CD4-positive, alpha-beta T cell (primary cell): ENCODE measurements at regions not wholly inside any gene's neighbourhood (a gene's known extent, or its start where the extent isn't known, plus 50 kb on each side); places are given as distances from the start of the nearest gene placed in this dataset.

Source experiments
- ATAC-seq: fragments of 200-7000 bp; cut with Tn5 transposase; one replicate; pipeline ENCODE4 v1.10.0; 2022; ENCODE audit warnings: mild to moderate bottlenecking; ENCODE audit not compliant: poor library complexity
- CTCF ChIA-PET: fragments of 350-600 bp; sonication (Branson Sonifier 250); formaldehyde crosslinking; loops from one replicate; lab custom pipeline; 2021; ENCODE audit warnings: antibody characterized with exemption, inconsistent platforms; lab: Charles Lee
- POLR2A ChIA-PET: fragments of 350-600 bp; sonication (Branson Sonifier 250); formaldehyde crosslinking; loops from one replicate; lab custom pipeline; 2021; ENCODE audit warnings: antibody characterized with exemption, inconsistent platforms; lab: Charles Lee
- DNase-seq, 14 experiments: peaks; one replicate each; pipeline ENCODE4 v3.0.0-alpha.2; 2013 to 2020; ENCODE audit warnings: mixed read lengths in 2 of 14
- H3K27ac ChIP-seq, 2 donors: one replicate each; pipeline versions ENCODE4 v1.5.1 to v1.7.0; 2013; ENCODE audit warnings: low read length in 2 of 2, low read depth in 1 of 2, mild to moderate bottlenecking in 1 of 2
- H3K27me3 ChIP-seq, 2 experiments: 1 replicate in 1 of 2; 2 replicates in 1 of 2; pipeline versions ENCODE4 v1.6.1 to v1.7.0; 2013; ENCODE audit warnings: low read length in 2 of 2, control low read depth in 1 of 2, mild to moderate bottlenecking in 1 of 2, moderate library complexity in 1 of 2; ENCODE audit not compliant: insufficient read depth in 2 of 2, control insufficient read depth in 1 of 2
- H3K36me3 ChIP-seq: one replicate; pipeline ENCODE4 v1.6.1; 2013; ENCODE audit warnings: low read length, control low read depth; ENCODE audit not compliant: insufficient read depth
- H3K4me1 ChIP-seq: one replicate; pipeline ENCODE4 v1.6.1; 2013; ENCODE audit warnings: low read length, control low read depth; ENCODE audit not compliant: insufficient read depth
- H3K4me3 ChIP-seq: one replicate; pipeline ENCODE4 v1.5.1; 2013; ENCODE audit warnings: mild to moderate bottlenecking, low read length, moderate library complexity
- H3K9me3 ChIP-seq, 2 experiments: 1 replicate in 1 of 2; 2 replicates in 1 of 2; pipeline versions ENCODE4 v1.6.1 to v1.7.0; 2013; ENCODE audit warnings: low read length in 2 of 2, mild to moderate bottlenecking in 2 of 2, control low read depth in 1 of 2, moderate library complexity in 1 of 2; ENCODE audit not compliant: control insufficient read depth in 1 of 2, insufficient read depth in 1 of 2
- H3K27ac Mint-ChIP-seq: one replicate; pipeline ENCODE4 v1.8.0; 2020; ENCODE audit warnings: mixed read lengths
- H3K27me3 Mint-ChIP-seq: one replicate; pipeline ENCODE4 v1.8.0; 2021; ENCODE audit warnings: mixed read lengths
- H3K36me3 Mint-ChIP-seq: one replicate; pipeline ENCODE4 v1.8.0; 2021; ENCODE audit warnings: low read depth, mixed read lengths
- H3K4me1 Mint-ChIP-seq: one replicate; pipeline ENCODE4 v1.8.0; 2021; ENCODE audit warnings: low read depth, mixed read lengths
- H3K4me3 Mint-ChIP-seq: one replicate; pipeline ENCODE4 v1.8.0; 2020; ENCODE audit warnings: mild to moderate bottlenecking, mixed read lengths
- H3K9me3 Mint-ChIP-seq: one replicate; pipeline ENCODE4 v1.8.0; 2020; ENCODE audit warnings: mixed read lengths
- intact Hi-C, 2 experiments: fragments of 100-400 bp; cut with DNase I in 1 of 2; cut with micrococcal nuclease in 1 of 2; formaldehyde crosslinking; loops; one replicate each; pipeline versions ENCODE4 v1.15.1 to v1.9.0; 2023 to 2025; cut with DNase I, micrococcal nuclease
- TF ChIP-seq, protein P1 (sequence below): fragments of 200-600 bp; IDR thresholded peaks from one replicate; pipeline ENCODE4 v1.8.0; 2022; ENCODE audit warnings: antibody characterized with exemption, mild to moderate bottlenecking

DNA sequence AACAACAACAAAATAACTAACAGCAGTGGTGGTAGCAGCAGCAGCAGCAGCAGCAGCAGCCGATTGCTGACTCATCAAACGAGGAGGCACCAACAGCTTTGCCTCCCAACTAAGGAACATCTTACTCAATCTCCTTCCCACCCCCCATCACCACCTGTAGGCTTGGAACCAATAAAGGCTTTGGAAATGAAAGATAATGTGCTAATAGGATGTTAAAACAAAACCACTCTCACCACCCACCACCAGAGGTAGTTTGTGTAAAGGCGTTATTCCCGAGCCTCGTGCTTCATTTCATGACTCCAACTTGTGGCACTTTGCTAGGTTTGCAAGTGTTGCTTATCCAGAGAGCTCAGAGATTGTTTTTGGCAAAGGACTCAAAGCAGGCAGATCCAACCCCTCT lies 346.5 kb downstream of the CD83 start:
- no peak overlapping the region for H3K4me3 ChIP-seq
- intact Hi-C loops = no loop called here
- peaks cover 11% of the 10 kb centered on the region for H3K9me3 Mint-ChIP-seq
- TF ChIP-seq, protein P1, sequence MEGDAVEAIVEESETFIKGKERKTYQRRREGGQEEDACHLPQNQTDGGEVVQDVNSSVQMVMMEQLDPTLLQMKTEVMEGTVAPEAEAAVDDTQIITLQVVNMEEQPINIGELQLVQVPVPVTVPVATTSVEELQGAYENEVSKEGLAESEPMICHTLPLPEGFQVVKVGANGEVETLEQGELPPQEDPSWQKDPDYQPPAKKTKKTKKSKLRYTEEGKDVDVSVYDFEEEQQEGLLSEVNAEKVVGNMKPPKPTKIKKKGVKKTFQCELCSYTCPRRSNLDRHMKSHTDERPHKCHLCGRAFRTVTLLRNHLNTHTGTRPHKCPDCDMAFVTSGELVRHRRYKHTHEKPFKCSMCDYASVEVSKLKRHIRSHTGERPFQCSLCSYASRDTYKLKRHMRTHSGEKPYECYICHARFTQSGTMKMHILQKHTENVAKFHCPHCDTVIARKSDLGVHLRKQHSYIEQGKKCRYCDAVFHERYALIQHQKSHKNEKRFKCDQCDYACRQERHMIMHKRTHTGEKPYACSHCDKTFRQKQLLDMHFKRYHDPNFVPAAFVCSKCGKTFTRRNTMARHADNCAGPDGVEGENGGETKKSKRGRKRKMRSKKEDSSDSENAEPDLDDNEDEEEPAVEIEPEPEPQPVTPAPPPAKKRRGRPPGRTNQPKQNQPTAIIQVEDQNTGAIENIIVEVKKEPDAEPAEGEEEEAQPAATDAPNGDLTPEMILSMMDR = no peak
- ATAC-seq (no peak), DNase-seq (no peak)
- no peaks in the 10 kb centered on the region for H3K4me1 Mint-ChIP-seq
- H3K27ac Mint-ChIP-seq = no peak overlapping the region
- peaks cover 5% of the 10 kb centered on the region for H3K36me3 Mint-ChIP-seq
- no peak overlapping the region for H3K27ac ChIP-seq
- H3K4me1 ChIP-seq = no peaks in the 10 kb centered on the region
- H3K27me3 ChIP-seq = no peaks in the 10 kb centered on the region
- no peaks in the 10 kb centered on the region for H3K36me3 ChIP-seq
- no peak overlapping the region for H3K4me3 Mint-ChIP-seq
- ChIA-PET CTCF (no interaction called here), POLR2A (no interaction called here)
- H3K9me3 ChIP-seq = peaks cover 0 to 5% of the 10 kb centered on the region in 2 experiments
- H3K27me3 Mint-ChIP-seq = no peaks in the 10 kb centered on the region

DNA sequence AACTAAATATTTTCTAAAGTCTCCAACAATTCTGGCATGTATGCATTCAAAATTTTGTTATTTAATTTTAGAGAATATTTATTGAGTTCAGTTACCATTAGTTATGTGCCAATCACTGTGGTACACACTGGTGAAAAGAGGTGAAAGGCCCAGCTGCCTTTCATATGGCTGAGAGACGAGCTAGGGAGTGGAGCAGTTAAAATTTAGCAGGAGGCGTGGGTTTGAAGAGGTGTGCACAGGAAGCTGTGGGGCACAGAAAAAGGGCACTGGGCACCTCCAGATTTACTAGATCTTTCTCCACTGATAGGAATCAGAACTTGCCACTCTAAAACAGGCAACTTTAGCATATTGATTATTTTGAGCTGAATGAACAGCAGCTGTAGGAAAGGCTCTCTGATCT lies 347.1 kb downstream of the CD83 start:
- peaks cover 11% of the 10 kb centered on the region for H3K9me3 Mint-ChIP-seq
- no peaks in the 10 kb centered on the region for H3K4me1 Mint-ChIP-seq
- TF ChIP-seq, protein P1 = no peak
- ChIA-PET CTCF (no interaction called here), POLR2A (no interaction called here)
- Histone ChIP-seq H3K4me1 (no peaks in the 10 kb centered on the region), H3K27ac (no peak overlapping the region), H3K4me3 (no peak overlapping the region), H3K27me3 (no peaks in the 10 kb centered on the region), H3K36me3 (no peaks in the 10 kb centered on the region), H3K9me3 (peaks cover 0 to 11% of the 10 kb centered on the region in 2 experiments)
- no peak overlapping the region for H3K4me3 Mint-ChIP-seq
- no peak overlapping the region for H3K27ac Mint-ChIP-seq
- H3K36me3 Mint-ChIP-seq = peaks cover 5% of the 10 kb centered on the region
- no peaks in the 10 kb centered on the region for H3K27me3 Mint-ChIP-seq
- intact Hi-C loops = no loop called here
- no peak for DNase-seq
- no peak for ATAC-seq

DNA sequence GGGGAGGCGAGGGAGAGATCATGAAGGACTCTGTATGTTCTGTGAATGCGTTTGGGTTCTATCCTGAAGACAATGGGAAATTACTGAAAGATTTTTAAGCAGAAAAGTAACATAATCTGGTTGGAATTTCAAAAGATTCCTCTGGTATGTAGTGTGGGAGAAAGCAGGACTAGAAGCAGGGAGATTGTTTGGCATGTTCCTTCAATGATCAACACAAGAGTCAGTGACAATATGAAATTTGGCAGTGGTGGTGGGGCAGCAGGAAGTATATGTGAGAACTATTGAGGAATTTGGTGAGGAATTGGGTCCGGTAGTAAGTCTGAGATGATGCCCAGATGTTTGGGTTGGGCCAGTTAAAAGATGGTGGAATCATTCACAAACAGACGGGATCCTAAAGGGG lies 348.7 kb downstream of the CD83 start:
- ATAC-seq (no peak), DNase-seq (no peak)
- Histone ChIP-seq H3K36me3 (no peaks in the 10 kb centered on the region), H3K4me1 (no peaks in the 10 kb centered on the region), H3K9me3 (peaks cover 0 to 11% of the 10 kb centered on the region in 2 experiments), H3K4me3 (no peak overlapping the region), H3K27ac (no peak overlapping the region), H3K27me3 (no peaks in the 10 kb centered on the region)
- no peaks in the 10 kb centered on the region for H3K27me3 Mint-ChIP-seq
- intact Hi-C loops = no loop called here
- peaks cover 11% of the 10 kb centered on the region for H3K9me3 Mint-ChIP-seq
- no peak overlapping the region for H3K4me3 Mint-ChIP-seq
- ChIA-PET POLR2A (no interaction called here), CTCF (no interaction called here)
- H3K4me1 Mint-ChIP-seq = no peaks in the 10 kb centered on the region
- peaks cover 5% of the 10 kb centered on the region for H3K36me3 Mint-ChIP-seq
- no peak overlapping the region for H3K27ac Mint-ChIP-seq
- TF ChIP-seq, protein P1 = no peak
